ENCODE measurements at regions not wholly inside any gene's neighbourhood (a gene's known extent, or its start where the extent isn't known, plus 50 kb on each side); places are given as distances from the start of the nearest gene placed in this dataset.

DNA sequence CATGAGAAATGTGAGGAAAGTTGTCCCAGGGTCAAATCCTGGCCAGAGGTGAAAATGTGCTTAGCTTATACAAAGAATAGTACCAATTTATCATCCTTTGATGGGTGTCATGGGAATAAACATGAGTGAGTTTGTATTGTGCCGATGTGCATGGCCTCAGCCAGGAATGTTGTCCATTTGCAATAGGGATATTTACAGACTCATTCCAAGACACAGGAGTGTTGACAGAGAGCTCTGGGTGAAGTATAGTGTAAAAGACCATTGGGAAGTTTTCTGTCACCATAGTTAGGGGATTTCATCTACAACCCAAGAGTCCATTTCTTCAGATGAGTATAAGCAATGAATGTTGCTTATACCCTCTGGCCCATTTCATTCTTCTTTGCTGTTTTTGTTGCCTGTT is 160.1 kb downstream of the DMAC1 start:
- TF ChIP-seq TAF1 (IDR thresholded peaks at IDR 0.05; ENCODE audit: borderline replicate concordance, low read depth, low read length) (no peak), POLR2AphosphoS5 (IDR thresholded peaks at IDR 0.05; ENCODE audit: low read depth, low read length) (no peak), POLR2A (IDR thresholded peaks at IDR 0.05; ENCODE audit: low read depth, low read length) (no peak)
